RWPE1 (cell line): ENCODE measurements at regions not wholly inside any gene's neighbourhood (a gene's known extent, or its start where the extent isn't known, plus 50 kb on each side); places are given as distances from the start of the nearest gene placed in this dataset.
A peak's percentile ranks its signal among the peaks of the same experiment; 100 is the strongest.
"Not testable (repeated sequence)": the region's sequence is repeated elsewhere in the genome, so short reads cannot be mapped to it uniquely, and the experiment has no call there.

Experiments
- CTCF ChIA-PET: fragments of 350-600 bp; sonication (Branson Sonifier 250); formaldehyde crosslinking; extraction: SDS; loops from one replicate; lab custom pipeline; 2021; lab: Yijun Ruan, JAX
- POLR2A ChIA-PET: fragments of 400-600 bp; formaldehyde crosslinking; extraction: SDS; loops from one replicate; lab custom pipeline; 2020; ENCODE audit warnings: antibody characterized with exemption; ENCODE audit not compliant: low non-redundant PET; lab: Yijun Ruan, JAX
- DNase-seq: peaks from one replicate; pipeline ENCODE4 v3.0.0; 2012; ENCODE audit warnings: low spot score
- H3K27ac ChIP-seq: fragments of 450-650 bp; 2 replicates; pipeline ENCODE4 v1.5.1; 2017
- CTCF ChIP-seq: fragments of 450-650 bp; conservative IDR thresholded peaks from 2 replicates; pipeline ENCODE4 v1.5.1; 2017; ENCODE audit warnings: low read depth, mild to moderate bottlenecking

- CTCF ChIA-PET: interaction anchor here (0.6 kb wide), 1 partner anchor 55 kb away, joined by 6 read pairs; no protein-coding TSS in a partner anchor
These were observed 547.4 kb downstream of the ZWINT start for GRCh38 chr10:55813451-55814170.

GRCh38 chr10:55803055-55803454, 558.0 kb downstream of the ZWINT start:
- no peak overlapping the region for H3K27ac ChIP-seq
- POLR2A ChIA-PET: no interaction called here
- no peak for DNase-seq
- CTCF ChIA-PET: no interaction called here
- no peak for TF ChIP-seq CTCF

More at GRCh38 chr10:55813451-55814170, 547.4 kb downstream of the ZWINT start:
- H3K27ac ChIP-seq: no peak overlapping the region
- POLR2A ChIA-PET: no interaction called here
- DNase-seq: no peak
- no peak for TF ChIP-seq CTCF

- POLR2A ChIA-PET: no interaction called here
- DNase-seq: no peak
- CTCF ChIA-PET: no interaction called here
- no peak overlapping the region for H3K27ac ChIP-seq
- no peak for TF ChIP-seq CTCF
These were observed 559.8 kb downstream of the ZWINT start for GRCh38 chr10:55801353-55801661.

- DNase-seq: no peak
- POLR2A ChIA-PET: no interaction called here
- H3K27ac ChIP-seq: no peak overlapping the region
- CTCF ChIA-PET: no interaction called here
- no peak for TF ChIP-seq CTCF
These were observed 560.3 kb downstream of the ZWINT start for GRCh38 chr10:55800602-55801352.

- peak; percentile 5 for DNase-seq
- no peak for TF ChIP-seq CTCF
- POLR2A ChIA-PET: no interaction called here
- CTCF ChIA-PET: interaction anchor here (0.6 kb wide), 1 partner anchor 646 kb away, joined by 3 read pairs; no protein-coding TSS in a partner anchor
- no peak overlapping the region for H3K27ac ChIP-seq
These were observed 568.0 kb downstream of the ZWINT start for GRCh38 chr10:55793024-55793423.

GRCh38 chr10:55790276-55790675, 570.8 kb downstream of the ZWINT start:
- CTCF ChIA-PET: interaction anchor here (0.7 kb wide), 1 partner anchor 21 kb away, joined by 3 read pairs; no protein-coding TSS in a partner anchor
- DNase-seq, POLR2A ChIA-PET, H3K27ac ChIP-seq: not testable (repeated sequence)
